OCI-M1 (cell line): ENCODE measurements at regions not wholly inside any gene's neighbourhood (a gene's known extent, or its start where the extent isn't known, plus 50 kb on each side); places are given as distances from the start of the nearest gene placed in this dataset.
"Not testable (repeated sequence)": the region's sequence is repeated elsewhere in the genome, so short reads cannot be mapped to it uniquely, and the experiment has no call there.

Experiments
- DNase-seq: peaks from one replicate; lab custom pipeline; 2025; lab: John Stamatoyannopoulos, UW

- no peak for DNase-seq
Observed at GRCh38 chr18:39168723-39169122, 1603.1 kb upstream of the CELF4 start.

GRCh38 chr18:39167990-39168389, 1602.4 kb upstream of the CELF4 start:
- no peak for DNase-seq

GRCh38 chr18:39166776-39167175, 1601.2 kb upstream of the CELF4 start:
- DNase-seq: no peak

- no peak for DNase-seq
Observed at GRCh38 chr18:39162013-39162827, 1596.6 kb upstream of the CELF4 start.

- DNase-seq: peak; percentile 35
Observed at GRCh38 chr18:39149211-39149806, 1583.7 kb upstream of the CELF4 start.

GRCh38 chr18:39134255-39134654, 1568.7 kb upstream of the CELF4 start:
- no peak for DNase-seq

- DNase-seq: not testable (repeated sequence)
Observed at GRCh38 chr18:39127538-39127937, 1561.9 kb upstream of the CELF4 start.

GRCh38 chr18:39113790-39114189, 1548.2 kb upstream of the CELF4 start:
- no peak for DNase-seq

GRCh38 chr18:39105104-39105503, 1539.5 kb upstream of the CELF4 start:
- no peak for DNase-seq

- no peak for DNase-seq
Observed at GRCh38 chr18:39072970-39073369, 1507.4 kb upstream of the CELF4 start.

- no peak for DNase-seq
Observed at GRCh38 chr18:39062426-39062825, 1496.8 kb upstream of the CELF4 start.

GRCh38 chr18:39058386-39059000, 1492.9 kb upstream of the CELF4 start:
- no peak for DNase-seq

- no peak for DNase-seq
Observed at GRCh38 chr18:39057423-39058064, 1491.9 kb upstream of the CELF4 start.

- no peak for DNase-seq
Observed at GRCh38 chr18:39053571-39053970, 1488.0 kb upstream of the CELF4 start.

GRCh38 chr18:39051013-39051412, 1485.4 kb upstream of the CELF4 start:
- peak; percentile 41 for DNase-seq

GRCh38 chr18:39039813-39040212, 1474.2 kb upstream of the CELF4 start:
- no peak for DNase-seq

GRCh38 chr18:39037925-39038324, 1472.3 kb upstream of the CELF4 start:
- no peak for DNase-seq

GRCh38 chr18:39033312-39033711, 1467.7 kb upstream of the CELF4 start:
- DNase-seq: no peak

GRCh38 chr18:39031647-39032046, 1466.0 kb upstream of the CELF4 start:
- no peak for DNase-seq

- no peak for DNase-seq
Observed at GRCh38 chr18:39030124-39030655, 1464.6 kb upstream of the CELF4 start.

- no peak for DNase-seq
Observed at GRCh38 chr18:39025531-39025930, 1459.9 kb upstream of the CELF4 start.

- DNase-seq: no peak
Observed at GRCh38 chr18:39019989-39020388, 1454.4 kb upstream of the CELF4 start.
